ENCODE measurements at regions not wholly inside any gene's neighbourhood (a gene's known extent, or its start where the extent isn't known, plus 50 kb on each side); places are given as distances from the start of the nearest gene placed in this dataset.
A peak's percentile ranks its signal among the peaks of the same experiment; 100 is the strongest.

GRCh38 chr6:14489445-14489844 is 371.9 kb downstream of the CD83 start:
- no peak for DNase-seq (ENCODE audit: low read depth)
- H3K4me3 ChIP-seq (ENCODE audit: low read depth, low read length), result no peak overlapping the region
- TF ChIP-seq CTCF (IDR thresholded peaks at IDR 0.05; ENCODE audit: low read depth, low read length, missing control alignments), result no peak
- in situ Hi-C loops (cut with HindIII; ENCODE audit: low sequenced_read_pairs), result no loop called here

- in situ Hi-C loops (cut with HindIII; ENCODE audit: low sequenced_read_pairs), result no loop called here
- no peak for TF ChIP-seq CTCF (IDR thresholded peaks at IDR 0.05; ENCODE audit: low read depth, low read length, missing control alignments)
- no peak overlapping the region for H3K4me3 ChIP-seq (ENCODE audit: low read depth, low read length)
- no peak for DNase-seq (ENCODE audit: low read depth)
Measured at GRCh38 chr6:14498748-14499147, 381.2 kb downstream of the CD83 start.

GRCh38 chr6:14499309-14499708 is 381.7 kb downstream of the CD83 start:
- in situ Hi-C loops (cut with HindIII; ENCODE audit: low sequenced_read_pairs), result no loop called here
- no peak overlapping the region for H3K4me3 ChIP-seq (ENCODE audit: low read depth, low read length)
- TF ChIP-seq CTCF (IDR thresholded peaks at IDR 0.05; ENCODE audit: low read depth, low read length, missing control alignments), result no peak
- no peak for DNase-seq (ENCODE audit: low read depth)

- no peak overlapping the region for H3K4me3 ChIP-seq (ENCODE audit: low read depth, low read length)
- peak; percentile 32 for DNase-seq (ENCODE audit: low read depth)
- TF ChIP-seq CTCF (IDR thresholded peaks at IDR 0.05; ENCODE audit: low read depth, low read length, missing control alignments), result no peak
- in situ Hi-C loops (cut with HindIII; ENCODE audit: low sequenced_read_pairs), result no loop called here
Measured at GRCh38 chr6:14499841-14500240, 382.3 kb downstream of the CD83 start.

- no peak overlapping the region for H3K4me3 ChIP-seq (ENCODE audit: low read depth, low read length)
- TF ChIP-seq CTCF (IDR thresholded peaks at IDR 0.05; ENCODE audit: low read depth, low read length, missing control alignments), result no peak
- in situ Hi-C loops (cut with HindIII; ENCODE audit: low sequenced_read_pairs), result no loop called here
- no peak for DNase-seq (ENCODE audit: low read depth)
Measured at GRCh38 chr6:14500809-14501208, 383.2 kb downstream of the CD83 start.

GRCh38 chr6:14501240-14501639 is 383.7 kb downstream of the CD83 start:
- TF ChIP-seq CTCF (IDR thresholded peaks at IDR 0.05; ENCODE audit: low read depth, low read length, missing control alignments), result no peak
- H3K4me3 ChIP-seq (ENCODE audit: low read depth, low read length), result no peak overlapping the region

GRCh38 chr6:14501914-14502313 is 384.3 kb downstream of the CD83 start:
- in situ Hi-C loops (cut with HindIII; ENCODE audit: low sequenced_read_pairs), result no loop called here
- H3K4me3 ChIP-seq (ENCODE audit: low read depth, low read length), result no peak overlapping the region
- no peak for DNase-seq (ENCODE audit: low read depth)
- no peak for TF ChIP-seq CTCF (IDR thresholded peaks at IDR 0.05; ENCODE audit: low read depth, low read length, missing control alignments)

More at GRCh38 chr6:14501240-14501639, 383.7 kb downstream of the CD83 start:
- no peak for DNase-seq (ENCODE audit: low read depth)
- in situ Hi-C loops (cut with HindIII; ENCODE audit: low sequenced_read_pairs), result no loop called here

Measured in astrocyte of the cerebellum (primary cell).